ENCODE measurements at regions not wholly inside any gene's neighbourhood (a gene's known extent, or its start where the extent isn't known, plus 50 kb on each side); places are given as distances from the start of the nearest gene placed in this dataset.
"Not testable (repeated sequence)": the region's sequence is repeated elsewhere in the genome, so short reads cannot be mapped to it uniquely, and the experiment has no call there.

- no peak for DNase-seq (ENCODE audit: low read depth in 3 of 3)
Measured at GRCh38 chr1:61028136-61028535, 54.2 kb upstream of the NFIA start.

GRCh38 chr1:61018068-61018467, 64.3 kb upstream of the NFIA start:
- not testable (repeated sequence) for DNase-seq (ENCODE audit: low read depth in 3 of 3)

- DNase-seq (ENCODE audit: low read depth in 3 of 3), result no peak
Measured at GRCh38 chr1:61017651-61018050, 64.7 kb upstream of the NFIA start.

- DNase-seq (ENCODE audit: low read depth in 3 of 3), result no peak
Measured at GRCh38 chr1:61013946-61014667, 68.3 kb upstream of the NFIA start.

- DNase-seq (ENCODE audit: low read depth in 3 of 3), result no peak
Measured at GRCh38 chr1:61013189-61013945, 69.0 kb upstream of the NFIA start.

GRCh38 chr1:61012341-61012761, 70.0 kb upstream of the NFIA start:
- DNase-seq (ENCODE audit: low read depth in 3 of 3), result no peak

- no peak for DNase-seq (ENCODE audit: low read depth in 3 of 3)
Measured at GRCh38 chr1:61011561-61012263, 70.6 kb upstream of the NFIA start.

- DNase-seq (ENCODE audit: low read depth in 3 of 3), result no peak
Measured at GRCh38 chr1:61007534-61008364, 74.6 kb upstream of the NFIA start.

- no peak for DNase-seq (ENCODE audit: low read depth in 3 of 3)
Measured at GRCh38 chr1:61005614-61006580, 76.5 kb upstream of the NFIA start.

GRCh38 chr1:61004262-61005003, 77.9 kb upstream of the NFIA start:
- no peak for DNase-seq (ENCODE audit: low read depth in 3 of 3)

- DNase-seq (ENCODE audit: low read depth in 3 of 3), result no peak
Measured at GRCh38 chr1:61000327-61000726, 82.0 kb upstream of the NFIA start.

GRCh38 chr1:60998786-60999185, 83.6 kb upstream of the NFIA start:
- no peak for DNase-seq (ENCODE audit: low read depth in 3 of 3)

- DNase-seq (ENCODE audit: low read depth in 3 of 3), result no peak
Measured at GRCh38 chr1:60994828-60995492, 87.4 kb upstream of the NFIA start.

- no peak for DNase-seq (ENCODE audit: low read depth in 3 of 3)
Measured at GRCh38 chr1:60994369-60994768, 88.0 kb upstream of the NFIA start.

GRCh38 chr1:60992165-60992564, 90.2 kb upstream of the NFIA start:
- DNase-seq (ENCODE audit: low read depth in 3 of 3), result no peak

GRCh38 chr1:60990714-60991090, 91.7 kb upstream of the NFIA start:
- DNase-seq (ENCODE audit: low read depth in 3 of 3), result no peak

GRCh38 chr1:60989749-60990713, 92.3 kb upstream of the NFIA start:
- no peak for DNase-seq (ENCODE audit: low read depth in 3 of 3)

GRCh38 chr1:60988891-60989290, 93.5 kb upstream of the NFIA start:
- DNase-seq (ENCODE audit: low read depth in 3 of 3), result no peak

Measured in stimulated activated CD4-positive, alpha-beta T cell treated with anti-CD3 and anti-CD28 coated beads, TNF-alpha, amount 100 ng/mL, for 48 hours (primary cell).